ENCODE measurements at regions not wholly inside any gene's neighbourhood (a gene's known extent, or its start where the extent isn't known, plus 50 kb on each side); places are given as distances from the start of the nearest gene placed in this dataset.

GRCh38 chr5:118692811-118693342 is 295.5 kb downstream of the DTWD2 start:
- FAIRE-seq (no peak), DNase-seq (ENCODE audit: low spot score) (no peak)

- no peak for DNase-seq (ENCODE audit: low spot score)
- FAIRE-seq = no peak
Measured at GRCh38 chr5:118687661-118688621, 300.4 kb downstream of the DTWD2 start.

- no peak for FAIRE-seq
Measured at GRCh38 chr5:118687100-118687499, 301.2 kb downstream of the DTWD2 start.

GRCh38 chr5:118681655-118682054 is 306.7 kb downstream of the DTWD2 start:
- no peak for DNase-seq (ENCODE audit: low spot score)
- FAIRE-seq = no peak

More at GRCh38 chr5:118687100-118687499, 301.2 kb downstream of the DTWD2 start:
- no peak for DNase-seq (ENCODE audit: low spot score)

GRCh38 chr5:118679264-118679940 is 308.9 kb downstream of the DTWD2 start:
- DNase-seq (ENCODE audit: low spot score) (no peak), FAIRE-seq (no peak)

GRCh38 chr5:118678746-118679145 is 309.6 kb downstream of the DTWD2 start:
- FAIRE-seq (no peak), DNase-seq (ENCODE audit: low spot score) (no peak)

GRCh38 chr5:118675247-118675646 is 313.1 kb downstream of the DTWD2 start:
- FAIRE-seq (no peak), DNase-seq (ENCODE audit: low spot score) (no peak)

GRCh38 chr5:118657576-118657975 is 330.8 kb downstream of the DTWD2 start:
- no peak for FAIRE-seq
- DNase-seq (ENCODE audit: low spot score) = no peak

- FAIRE-seq = no peak
Measured at GRCh38 chr5:118653872-118654271, 334.5 kb downstream of the DTWD2 start.

GRCh38 chr5:118653183-118653582 is 335.2 kb downstream of the DTWD2 start:
- FAIRE-seq (no peak), DNase-seq (ENCODE audit: low spot score) (no peak)

More at GRCh38 chr5:118653872-118654271, 334.5 kb downstream of the DTWD2 start:
- DNase-seq (ENCODE audit: low spot score) = no peak

GRCh38 chr5:118651002-118651401 is 337.3 kb downstream of the DTWD2 start:
- FAIRE-seq (no peak), DNase-seq (ENCODE audit: low spot score) (no peak)

GRCh38 chr5:118647587-118647986 is 340.8 kb downstream of the DTWD2 start:
- DNase-seq (ENCODE audit: low spot score) (no peak), FAIRE-seq (no peak)

- DNase-seq (ENCODE audit: low spot score) = no peak
- no peak for FAIRE-seq
Measured at GRCh38 chr5:118646917-118647316, 341.4 kb downstream of the DTWD2 start.

GRCh38 chr5:118637947-118638670 is 350.2 kb downstream of the DTWD2 start:
- no peak for FAIRE-seq
- no peak for DNase-seq (ENCODE audit: low spot score)

GRCh38 chr5:118628660-118629354 is 359.5 kb downstream of the DTWD2 start:
- DNase-seq (ENCODE audit: low spot score) = no peak
- FAIRE-seq = no peak

- DNase-seq (ENCODE audit: low spot score) (no peak), FAIRE-seq (no peak)
Measured at GRCh38 chr5:118620233-118620632, 368.1 kb downstream of the DTWD2 start.

- no peak for DNase-seq (ENCODE audit: low spot score)
- no peak for FAIRE-seq
Measured at GRCh38 chr5:118619823-118620222, 368.5 kb downstream of the DTWD2 start.

- no peak for FAIRE-seq
- no peak for DNase-seq (ENCODE audit: low spot score)
Measured at GRCh38 chr5:118616281-118616680, 372.1 kb downstream of the DTWD2 start.

- FAIRE-seq = no peak
Measured at GRCh38 chr5:118614731-118615456, 373.5 kb downstream of the DTWD2 start.

GRCh38 chr5:118611332-118611945 is 376.9 kb downstream of the DTWD2 start:
- peak; percentile 37 for DNase-seq (ENCODE audit: low spot score)
- peak; percentile 23 for FAIRE-seq

More at GRCh38 chr5:118614731-118615456, 373.5 kb downstream of the DTWD2 start:
- DNase-seq (ENCODE audit: low spot score) = no peak

Data from RCC 7860 (cell line).